ENCODE measurements at regions not wholly inside any gene's neighbourhood (a gene's known extent, or its start where the extent isn't known, plus 50 kb on each side); places are given as distances from the start of the nearest gene placed in this dataset.

DNA sequence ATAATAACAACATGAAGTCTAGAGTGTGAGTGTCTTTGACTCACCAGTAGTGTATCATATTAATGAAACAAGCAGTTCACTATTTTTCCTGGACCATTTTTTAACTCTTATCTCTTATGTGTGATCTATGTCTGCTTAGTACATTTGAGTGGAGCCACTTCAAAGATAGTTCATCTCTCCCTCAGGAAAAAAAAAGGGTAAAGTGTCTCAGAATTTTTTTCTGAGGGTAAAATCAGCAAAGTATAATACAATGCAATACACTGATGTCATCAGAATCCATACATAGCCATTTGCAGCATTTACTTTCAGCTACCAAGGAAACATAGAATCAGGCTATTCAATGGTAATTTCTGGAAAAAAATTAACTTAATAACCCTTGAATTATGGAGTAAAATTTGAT, 706.7 kb downstream of the DNAJB9 start:
- TF ChIP-seq, protein P1, sequence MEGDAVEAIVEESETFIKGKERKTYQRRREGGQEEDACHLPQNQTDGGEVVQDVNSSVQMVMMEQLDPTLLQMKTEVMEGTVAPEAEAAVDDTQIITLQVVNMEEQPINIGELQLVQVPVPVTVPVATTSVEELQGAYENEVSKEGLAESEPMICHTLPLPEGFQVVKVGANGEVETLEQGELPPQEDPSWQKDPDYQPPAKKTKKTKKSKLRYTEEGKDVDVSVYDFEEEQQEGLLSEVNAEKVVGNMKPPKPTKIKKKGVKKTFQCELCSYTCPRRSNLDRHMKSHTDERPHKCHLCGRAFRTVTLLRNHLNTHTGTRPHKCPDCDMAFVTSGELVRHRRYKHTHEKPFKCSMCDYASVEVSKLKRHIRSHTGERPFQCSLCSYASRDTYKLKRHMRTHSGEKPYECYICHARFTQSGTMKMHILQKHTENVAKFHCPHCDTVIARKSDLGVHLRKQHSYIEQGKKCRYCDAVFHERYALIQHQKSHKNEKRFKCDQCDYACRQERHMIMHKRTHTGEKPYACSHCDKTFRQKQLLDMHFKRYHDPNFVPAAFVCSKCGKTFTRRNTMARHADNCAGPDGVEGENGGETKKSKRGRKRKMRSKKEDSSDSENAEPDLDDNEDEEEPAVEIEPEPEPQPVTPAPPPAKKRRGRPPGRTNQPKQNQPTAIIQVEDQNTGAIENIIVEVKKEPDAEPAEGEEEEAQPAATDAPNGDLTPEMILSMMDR (IDR thresholded peaks at IDR 0.05; ENCODE audit: low read depth, low read length, poor library complexity, severe bottlenecking) = no peak
- no peak for TF ChIP-seq EZH2phosphoT487 (IDR thresholded peaks at IDR 0.05; ENCODE audit: borderline replicate concordance, low read length)
